NOMO-1 (cell line): ENCODE measurements at regions not wholly inside any gene's neighbourhood (a gene's known extent, or its start where the extent isn't known, plus 50 kb on each side); places are given as distances from the start of the nearest gene placed in this dataset.

Experiments
- DNase-seq, 2 experiments: peaks; one replicate each; lab custom pipeline; 2025; ENCODE audit not compliant: unreplicated experiment in 2 of 2; lab: John Stamatoyannopoulos, UW

DNA sequence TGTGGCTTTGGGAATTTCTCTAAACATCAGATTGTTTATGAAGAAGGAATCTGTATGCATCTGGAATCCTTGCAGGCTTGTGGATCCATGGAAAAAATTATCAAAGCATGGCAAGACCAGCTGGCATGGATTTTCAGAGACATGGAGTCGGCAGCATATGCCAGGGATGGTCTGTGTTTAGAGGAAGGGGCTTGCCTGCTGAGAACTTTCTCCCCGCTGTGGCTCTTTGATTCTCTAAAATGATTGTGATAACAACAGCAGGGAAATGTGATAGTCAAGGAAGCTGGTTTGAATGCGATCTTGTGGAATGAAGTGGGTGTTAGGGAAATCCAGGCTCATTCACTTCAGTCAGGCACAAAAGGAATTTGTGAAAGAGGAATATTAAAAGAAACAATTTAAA lies 245.7 kb upstream of the THRB start:
- DNase-seq = no peak

DNA sequence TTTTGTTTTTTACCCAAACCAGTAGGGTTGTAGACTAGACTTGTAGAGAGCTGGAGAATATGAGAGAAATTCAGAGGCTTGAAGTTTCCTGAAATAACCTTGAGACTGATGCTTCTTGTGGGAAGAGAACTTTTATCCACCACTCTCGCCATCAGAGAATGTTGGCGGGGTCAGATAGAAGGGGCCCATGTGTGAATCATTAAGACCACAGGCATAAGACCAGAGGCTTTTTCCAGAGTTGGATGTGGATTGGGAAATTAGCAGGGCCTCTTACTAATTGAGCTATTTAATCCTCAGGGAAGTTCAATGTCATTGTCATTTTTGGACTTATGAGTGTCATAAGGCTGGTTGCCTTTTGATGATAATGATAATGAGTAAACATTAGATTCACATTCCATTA lies 246.9 kb upstream of the THRB start:
- no peak for DNase-seq

DNA sequence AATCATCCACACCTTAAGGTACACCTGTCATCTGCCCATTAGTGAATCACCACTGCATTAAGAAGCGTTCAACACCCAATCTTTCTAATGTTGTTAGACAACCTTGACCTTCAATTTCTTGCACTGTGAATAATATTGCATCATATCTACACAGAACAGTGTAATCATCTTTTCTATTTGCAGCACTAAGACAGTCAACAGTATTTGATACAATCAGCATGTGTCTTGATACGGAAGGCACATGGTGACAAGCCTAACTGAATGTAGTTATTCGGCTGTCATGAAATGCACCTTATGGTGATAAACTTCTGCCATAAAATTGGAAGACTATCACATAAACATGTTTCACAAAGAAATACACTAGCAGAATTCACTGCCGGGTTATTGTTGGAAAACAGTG lies 253.9 kb upstream of the THRB start:
- no peak for DNase-seq

DNA sequence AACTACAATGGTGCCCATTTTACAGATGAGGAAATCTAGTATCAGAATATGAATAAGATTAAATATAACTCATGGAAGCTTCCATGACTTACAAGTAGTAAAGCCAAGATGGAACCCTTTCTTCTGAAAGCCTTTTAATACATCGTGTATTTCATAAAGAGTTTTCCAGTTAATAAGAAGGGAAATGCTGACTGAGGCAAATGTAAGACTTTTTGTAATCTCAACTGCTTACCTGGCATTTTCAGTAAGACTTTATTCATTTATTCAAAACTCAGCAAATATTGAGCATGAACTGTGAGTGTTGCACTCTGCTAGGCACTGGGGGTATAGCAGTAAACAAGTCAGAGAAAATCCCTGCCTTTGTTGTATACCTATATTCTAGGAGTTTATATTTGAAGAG lies 256.4 kb upstream of the THRB start:
- DNase-seq = no peak

DNA sequence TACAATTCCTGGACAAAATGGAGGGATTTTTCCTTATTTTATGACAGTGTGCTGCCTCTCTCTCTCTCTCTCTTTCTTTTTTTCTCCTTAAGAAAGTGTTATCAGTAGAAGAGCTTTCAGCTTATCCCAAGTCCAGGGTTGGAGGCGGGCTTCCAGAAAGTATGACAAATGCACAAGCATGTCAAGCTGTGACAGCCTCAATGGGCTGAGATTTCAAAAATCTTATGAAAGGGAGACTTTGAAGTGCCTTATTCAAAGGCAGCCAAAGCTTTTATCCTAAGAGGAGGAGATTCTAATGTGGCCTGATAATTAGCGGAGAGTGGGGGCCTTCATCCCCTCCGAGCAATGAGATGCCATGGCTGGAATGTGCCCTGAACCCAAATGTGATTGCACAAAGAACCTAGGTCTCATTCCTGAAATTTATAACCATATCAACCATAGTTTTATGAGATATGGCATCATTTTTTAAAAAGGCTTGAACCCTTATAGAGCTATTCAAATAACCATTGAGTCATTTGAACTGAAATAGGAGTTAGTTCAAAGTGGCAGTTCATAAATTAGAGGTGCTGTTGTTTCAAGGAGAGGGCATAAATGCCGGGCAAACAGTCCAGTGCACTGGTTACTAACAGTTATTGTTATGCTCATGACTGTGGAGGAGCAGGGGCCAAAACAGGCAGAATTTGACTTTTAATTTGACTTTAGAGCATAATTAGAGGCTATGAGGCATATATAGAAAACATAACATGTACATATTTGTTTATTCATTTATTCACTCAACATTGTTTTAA lies 261.6 kb upstream of the THRB start:
- no peak for DNase-seq

DNA sequence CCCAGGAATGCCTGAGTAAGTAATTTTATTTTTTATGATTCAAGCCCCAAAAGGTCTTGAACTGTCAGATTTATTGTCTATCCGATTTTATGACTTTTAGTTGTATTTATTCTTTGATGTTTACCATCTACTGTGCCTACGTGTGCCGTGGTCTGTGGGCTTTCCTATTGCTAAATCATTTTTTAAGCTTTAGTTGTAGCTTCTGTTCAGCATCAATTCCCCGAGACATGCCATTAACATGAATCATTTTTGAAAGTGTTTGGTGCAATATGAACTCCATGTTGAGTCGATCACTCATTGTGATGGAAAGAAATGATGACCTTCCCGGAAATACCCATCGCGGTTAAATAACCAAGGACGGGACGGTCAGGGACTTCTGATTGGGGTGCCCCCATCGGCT lies 268.7 kb upstream of the THRB start:
- no peak for DNase-seq

- DNase-seq = no peak
These were observed 269.7 kb upstream of the THRB start for GRCh38 chr3:24764236-24764915.

DNA sequence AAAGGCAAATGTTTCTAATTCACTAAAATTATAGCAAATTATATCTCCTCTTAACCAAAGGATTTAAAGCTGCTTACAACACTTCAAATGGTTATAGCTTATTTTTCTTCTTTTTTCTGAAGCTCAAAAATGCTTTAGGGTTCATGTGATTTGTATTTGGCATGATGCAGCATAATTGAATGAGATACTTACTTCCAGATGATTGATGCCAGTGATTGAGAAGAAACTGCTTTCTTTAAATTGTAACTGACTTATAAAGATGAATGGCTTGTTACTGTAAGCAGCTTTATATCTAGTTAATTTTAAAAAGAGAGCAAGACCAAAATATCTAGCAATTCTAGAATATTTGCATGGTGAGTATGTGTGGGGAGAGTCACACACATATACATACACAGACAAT lies 270.7 kb upstream of the THRB start:
- no peak for DNase-seq

DNA sequence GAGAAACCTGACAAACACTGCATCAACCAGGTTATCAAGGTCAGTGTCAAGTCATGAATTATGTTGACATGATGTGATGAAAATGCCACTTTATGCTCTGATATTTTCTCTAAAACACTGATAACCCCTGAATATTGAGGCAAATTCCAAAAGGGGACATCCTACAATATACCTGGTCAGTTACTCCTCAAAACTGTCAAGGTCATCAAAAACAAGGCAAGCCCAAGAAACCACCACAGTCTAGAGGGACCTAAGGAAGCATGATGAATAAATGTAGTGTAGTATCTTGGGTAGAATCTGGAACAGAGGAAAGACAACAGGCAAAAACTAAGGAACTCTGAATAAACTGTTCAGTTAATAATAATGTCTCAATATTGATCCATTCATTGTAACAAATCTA lies 275.3 kb upstream of the THRB start:
- no peak for DNase-seq

GRCh38 chr3:24773798-24774197 lies 279.1 kb upstream of the THRB start:
- peak; percentile 11 to 39 for DNase-seq

DNA sequence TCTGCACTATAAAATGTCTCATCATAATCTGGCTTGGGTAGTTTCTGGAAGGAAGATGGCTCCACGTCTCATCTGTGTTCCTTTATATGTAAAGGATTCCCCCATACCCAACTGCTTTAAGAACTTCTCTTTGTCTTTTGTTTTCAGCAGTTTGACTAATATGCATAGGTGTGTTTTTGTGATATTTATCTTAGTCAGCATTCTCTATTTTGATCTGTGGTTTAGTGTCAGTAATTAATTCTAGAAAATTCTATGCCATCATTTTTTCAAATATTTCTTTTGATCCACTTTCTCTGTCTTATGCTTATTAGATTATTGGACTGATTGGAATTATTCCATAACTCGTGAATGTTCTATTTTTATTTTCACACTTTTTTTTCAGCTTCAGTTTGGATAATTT lies 286.3 kb upstream of the THRB start:
- no peak for DNase-seq

- DNase-seq = no peak
These were observed 286.8 kb upstream of the THRB start for GRCh38 chr3:24781454-24781853.

- no peak for DNase-seq
These were observed 299.2 kb upstream of the THRB start for GRCh38 chr3:24793896-24794295.

GRCh38 chr3:24802614-24803013 lies 308.0 kb upstream of the THRB start:
- no peak for DNase-seq

GRCh38 chr3:24804095-24804494 lies 309.4 kb upstream of the THRB start:
- DNase-seq = no peak

- DNase-seq = no peak
These were observed 316.2 kb upstream of the THRB start for GRCh38 chr3:24810881-24811280.

DNA sequence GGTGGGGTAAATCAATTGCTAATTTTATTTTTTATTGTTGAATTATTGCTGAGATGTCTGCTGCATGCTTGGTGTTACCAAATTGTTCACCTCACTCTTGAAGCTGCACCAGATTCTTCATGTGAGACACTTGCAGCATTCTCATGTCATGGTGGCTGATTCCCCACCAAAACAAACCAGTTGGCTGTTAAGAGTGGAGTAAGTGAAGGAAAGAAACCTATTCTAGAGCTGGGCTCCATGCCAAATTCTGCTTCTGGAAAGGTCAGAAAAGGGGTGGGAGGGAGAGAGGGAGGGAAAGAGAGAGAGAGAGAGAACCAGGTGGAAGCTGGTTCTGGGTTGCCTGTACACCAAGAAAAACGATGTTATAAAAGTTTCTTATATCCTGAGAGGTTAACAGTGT lies 317.5 kb upstream of the THRB start:
- DNase-seq = no peak

GRCh38 chr3:24818055-24818454 lies 323.4 kb upstream of the THRB start:
- no peak for DNase-seq

GRCh38 chr3:24828011-24828410 lies 333.4 kb upstream of the THRB start:
- no peak for DNase-seq

DNA sequence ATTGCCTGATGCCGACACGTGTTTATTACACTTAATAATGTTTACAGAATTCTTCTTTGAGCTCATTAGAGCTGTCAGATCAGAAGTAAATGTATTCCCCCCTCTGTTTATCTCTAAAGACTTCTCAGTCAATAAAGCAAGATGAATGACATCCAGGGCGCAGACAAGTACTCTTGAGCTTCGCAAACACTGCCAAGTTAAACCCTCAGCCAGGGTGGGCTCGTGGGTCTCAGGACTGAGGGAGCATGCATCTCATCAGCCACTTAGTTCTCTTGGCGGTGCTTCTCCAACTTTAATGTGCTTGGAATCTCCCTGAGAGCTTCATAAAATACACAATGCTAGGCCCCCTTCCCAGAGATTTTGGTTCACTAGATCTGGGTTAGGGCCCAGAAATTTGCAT lies 333.9 kb upstream of the THRB start:
- DNase-seq = no peak

DNA sequence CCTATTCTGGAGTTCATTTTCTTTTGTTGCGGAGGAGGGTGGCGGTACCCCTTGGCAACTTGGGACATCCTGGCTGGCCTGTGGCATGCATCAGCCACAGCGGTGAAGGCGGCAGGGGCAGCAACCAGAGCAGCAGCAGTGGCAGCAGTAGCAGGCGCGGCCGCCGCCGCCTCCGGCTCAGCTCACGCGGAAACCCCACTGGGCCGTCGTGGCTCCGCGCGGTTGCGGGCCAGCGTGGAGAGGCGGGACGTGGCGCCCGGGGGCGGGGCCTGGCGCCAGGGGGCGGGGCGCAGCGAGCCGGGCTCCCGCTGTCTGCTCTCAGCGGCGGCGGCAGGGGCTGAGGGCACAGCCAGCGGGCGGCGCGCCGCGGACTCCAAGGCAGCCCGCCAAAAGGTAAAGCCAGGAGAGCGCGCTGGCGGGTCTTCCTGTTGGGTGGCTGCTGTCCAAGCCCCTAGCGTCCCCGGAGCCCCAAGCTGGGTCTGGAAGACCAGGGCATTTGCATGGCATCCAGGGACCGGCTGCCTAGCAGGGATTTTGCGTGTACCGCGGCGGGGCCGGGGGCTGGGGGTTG lies 334.4 kb upstream of the THRB start:
- no peak for DNase-seq

DNA sequence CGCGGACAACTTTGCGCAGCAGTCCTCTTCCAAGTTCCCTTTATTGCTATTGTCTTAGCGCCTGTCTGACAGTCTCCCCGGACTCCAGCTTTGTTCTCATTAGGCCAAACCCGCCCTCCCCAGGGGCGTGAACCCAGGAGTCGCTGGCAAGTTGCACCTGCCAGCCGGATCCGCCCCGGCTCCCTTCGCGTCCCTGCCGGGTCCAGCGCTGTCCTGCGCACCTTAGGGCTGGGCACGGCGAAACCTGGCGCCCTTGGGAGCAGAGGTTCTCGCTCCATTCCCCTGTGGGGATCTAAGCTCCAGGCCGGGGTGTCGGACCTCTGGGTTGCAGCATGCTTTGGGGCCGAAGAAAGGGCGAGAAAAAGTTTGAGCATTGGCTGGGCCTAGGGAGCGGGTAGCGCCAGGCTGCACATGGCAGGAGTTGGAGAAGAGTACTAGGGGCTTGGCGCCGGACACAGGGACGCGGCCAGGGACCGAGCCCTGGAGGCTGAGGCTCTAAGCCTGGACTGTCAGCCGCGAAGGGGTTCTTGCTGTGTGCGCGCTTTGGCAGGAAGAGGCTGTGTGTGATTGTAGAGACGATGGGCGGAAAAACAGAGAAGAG lies 335.1 kb upstream of the THRB start:
- DNase-seq = no peak
